HEK293T (cell line): ENCODE measurements at regions not wholly inside any gene's neighbourhood (a gene's known extent, or its start where the extent isn't known, plus 50 kb on each side); places are given as distances from the start of the nearest gene placed in this dataset.

Experiments
- ARNT ChIP-seq: fragments of 450-650 bp; IDR thresholded peaks from 2 replicates; pipeline ENCODE4 v1.6.1; 2017; ENCODE audit warnings: mild to moderate bottlenecking
- BHLHE40 ChIP-seq: fragments of 450-650 bp; IDR thresholded peaks from 2 replicates; pipeline ENCODE4 v1.6.1; 2016; ENCODE audit warnings: mild to moderate bottlenecking, moderate library complexity, borderline replicate concordance
- FOXA1 ChIP-seq: fragments of 450-650 bp; IDR thresholded peaks from 2 replicates; pipeline ENCODE4 v1.6.1; 2016; ENCODE audit warnings: mild to moderate bottlenecking
- FOXK2 ChIP-seq: fragments of 450-650 bp; IDR thresholded peaks from 2 replicates; pipeline ENCODE4 v1.6.1; 2016; ENCODE audit warnings: mild to moderate bottlenecking
- NFRKB ChIP-seq: fragments of 450-650 bp; IDR thresholded peaks from 2 replicates; pipeline ENCODE4 v1.6.1; 2016; ENCODE audit warnings: mild to moderate bottlenecking, moderate library complexity
- SUZ12 ChIP-seq: fragments of 450-650 bp; IDR thresholded peaks from 2 replicates; pipeline ENCODE4 v1.6.1; 2016; ENCODE audit warnings: mild to moderate bottlenecking
- TARDBP ChIP-seq: fragments of 450-650 bp; IDR thresholded peaks from 2 replicates; pipeline ENCODE4 v1.6.1; 2016
- TF ChIP-seq, protein P1 (sequence below): fragments of 450-650 bp; IDR thresholded peaks from 2 replicates; pipeline ENCODE4 v1.6.1; 2016

DNA sequence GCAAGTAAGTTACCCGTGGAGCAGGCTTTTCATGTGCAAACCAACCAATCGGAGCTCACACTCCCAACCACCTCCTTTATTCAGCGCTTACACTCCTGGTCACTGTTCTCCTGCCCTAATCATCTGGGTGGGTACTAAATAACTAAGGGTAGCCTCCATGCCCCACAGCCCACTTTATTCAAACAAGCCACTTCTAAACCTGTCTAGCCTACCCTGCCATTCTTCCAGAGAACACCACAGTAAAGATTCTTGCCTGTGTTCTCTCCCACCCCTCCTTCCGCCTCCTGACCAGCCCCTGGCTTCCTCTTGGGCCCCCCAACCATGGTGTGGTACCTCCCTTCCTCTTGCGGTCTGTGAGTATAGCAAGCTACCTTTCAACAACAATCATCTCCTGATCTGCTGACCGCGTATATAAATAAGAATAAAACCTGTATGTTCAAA is 581.9 kb downstream of the VRK1 start:
- no peak for TF ChIP-seq FOXA1
- no peak for TF ChIP-seq NFRKB
- TF ChIP-seq SUZ12 = no peak
- no peak for TF ChIP-seq BHLHE40
- no peak for TF ChIP-seq TARDBP
- TF ChIP-seq, protein P1, sequence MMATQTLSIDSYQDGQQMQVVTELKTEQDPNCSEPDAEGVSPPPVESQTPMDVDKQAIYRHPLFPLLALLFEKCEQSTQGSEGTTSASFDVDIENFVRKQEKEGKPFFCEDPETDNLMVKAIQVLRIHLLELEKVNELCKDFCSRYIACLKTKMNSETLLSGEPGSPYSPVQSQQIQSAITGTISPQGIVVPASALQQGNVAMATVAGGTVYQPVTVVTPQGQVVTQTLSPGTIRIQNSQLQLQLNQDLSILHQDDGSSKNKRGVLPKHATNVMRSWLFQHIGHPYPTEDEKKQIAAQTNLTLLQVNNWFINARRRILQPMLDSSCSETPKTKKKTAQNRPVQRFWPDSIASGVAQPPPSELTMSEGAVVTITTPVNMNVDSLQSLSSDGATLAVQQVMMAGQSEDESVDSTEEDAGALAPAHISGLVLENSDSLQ = no peak
- no peak for TF ChIP-seq ARNT
- TF ChIP-seq FOXK2 = no peak
